ENCODE measurements at regions not wholly inside any gene's neighbourhood (a gene's known extent, or its start where the extent isn't known, plus 50 kb on each side); places are given as distances from the start of the nearest gene placed in this dataset.

DNA sequence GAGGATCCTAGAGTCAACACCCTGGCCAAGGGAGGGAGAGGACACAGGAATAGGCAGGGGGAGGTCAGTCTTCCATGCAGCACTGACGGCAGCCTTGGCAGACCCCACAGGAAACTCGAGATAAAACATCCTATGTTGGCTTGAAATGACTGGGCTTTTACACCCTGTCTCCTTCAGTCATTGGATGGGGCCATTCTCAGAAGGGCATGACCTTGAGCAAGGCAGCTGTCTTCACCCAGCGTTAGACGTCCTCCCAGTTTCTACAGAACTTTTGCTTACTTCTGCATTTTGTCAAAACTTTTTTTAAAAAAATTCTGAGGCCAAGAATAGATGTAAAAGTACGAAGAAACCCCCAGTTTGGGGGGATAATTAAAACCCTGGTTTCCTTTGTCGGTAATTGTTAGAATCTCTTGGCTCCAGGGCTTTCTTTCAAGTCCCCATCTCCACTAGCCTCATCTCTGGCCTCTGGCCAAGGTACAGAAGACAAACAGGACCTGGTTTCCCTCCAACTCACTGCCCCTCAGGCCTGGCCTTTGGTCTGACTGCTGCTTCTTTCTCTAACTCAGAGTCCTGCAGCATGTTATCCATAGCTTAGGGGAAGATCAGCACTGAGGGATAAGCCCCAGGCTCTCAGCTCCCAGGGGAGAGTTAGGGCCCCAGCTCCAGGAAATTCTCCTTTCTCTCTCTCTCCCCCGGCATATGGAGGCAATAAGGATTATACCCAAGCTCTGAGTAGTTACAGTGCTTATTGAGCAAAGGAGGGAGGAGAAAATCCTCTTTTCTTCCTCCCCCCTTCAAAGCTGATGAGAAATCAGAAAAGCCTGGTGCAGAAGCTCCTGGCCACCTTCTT is 51.6 kb upstream of the KCND3 start:
- H3K4me1 Mint-ChIP-seq, result no peaks in the 10 kb centered on the region
- H3K36me3 Mint-ChIP-seq, result no peaks in the 10 kb centered on the region
- peaks cover 38% of the 10 kb centered on the region for H3K27me3 Mint-ChIP-seq (ENCODE audit: low read depth)
- no peak for DNase-seq (ENCODE audit: low spot score in 2 of 2, unreplicated experiment in 2 of 2)
- H3K4me3 Mint-ChIP-seq, result no peak overlapping the region
- peak overlapping the region; percentile 45 for H3K27ac Mint-ChIP-seq
- no peaks in the 10 kb centered on the region for H3K9me3 Mint-ChIP-seq
- TF ChIP-seq, protein P1, sequence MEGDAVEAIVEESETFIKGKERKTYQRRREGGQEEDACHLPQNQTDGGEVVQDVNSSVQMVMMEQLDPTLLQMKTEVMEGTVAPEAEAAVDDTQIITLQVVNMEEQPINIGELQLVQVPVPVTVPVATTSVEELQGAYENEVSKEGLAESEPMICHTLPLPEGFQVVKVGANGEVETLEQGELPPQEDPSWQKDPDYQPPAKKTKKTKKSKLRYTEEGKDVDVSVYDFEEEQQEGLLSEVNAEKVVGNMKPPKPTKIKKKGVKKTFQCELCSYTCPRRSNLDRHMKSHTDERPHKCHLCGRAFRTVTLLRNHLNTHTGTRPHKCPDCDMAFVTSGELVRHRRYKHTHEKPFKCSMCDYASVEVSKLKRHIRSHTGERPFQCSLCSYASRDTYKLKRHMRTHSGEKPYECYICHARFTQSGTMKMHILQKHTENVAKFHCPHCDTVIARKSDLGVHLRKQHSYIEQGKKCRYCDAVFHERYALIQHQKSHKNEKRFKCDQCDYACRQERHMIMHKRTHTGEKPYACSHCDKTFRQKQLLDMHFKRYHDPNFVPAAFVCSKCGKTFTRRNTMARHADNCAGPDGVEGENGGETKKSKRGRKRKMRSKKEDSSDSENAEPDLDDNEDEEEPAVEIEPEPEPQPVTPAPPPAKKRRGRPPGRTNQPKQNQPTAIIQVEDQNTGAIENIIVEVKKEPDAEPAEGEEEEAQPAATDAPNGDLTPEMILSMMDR (IDR thresholded peaks at IDR 0.05; ENCODE audit: unreplicated experiment), result no peak

DNA sequence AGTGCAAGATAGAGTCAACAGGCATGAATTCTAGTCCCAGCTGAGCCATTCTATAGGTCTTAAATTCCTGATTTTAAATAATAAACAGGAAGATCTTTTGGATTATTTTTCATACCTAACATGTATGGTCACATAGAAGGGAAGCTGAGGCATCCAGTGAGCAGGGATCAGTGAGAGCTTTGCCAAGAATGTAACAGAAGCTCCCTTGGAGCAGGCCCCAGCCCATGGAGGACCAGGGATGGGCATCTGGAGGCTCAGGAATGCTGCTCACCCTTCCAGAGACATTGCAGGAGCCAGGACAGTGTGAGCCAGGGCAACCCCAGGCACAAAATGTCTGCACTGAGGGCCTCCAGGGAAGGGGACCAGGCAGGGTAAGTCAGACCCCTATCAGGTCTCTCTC is 54.4 kb upstream of the KCND3 start:
- H3K27me3 Mint-ChIP-seq (ENCODE audit: low read depth), result peaks cover 48% of the 10 kb centered on the region
- no peaks in the 10 kb centered on the region for H3K4me1 Mint-ChIP-seq

DNA sequence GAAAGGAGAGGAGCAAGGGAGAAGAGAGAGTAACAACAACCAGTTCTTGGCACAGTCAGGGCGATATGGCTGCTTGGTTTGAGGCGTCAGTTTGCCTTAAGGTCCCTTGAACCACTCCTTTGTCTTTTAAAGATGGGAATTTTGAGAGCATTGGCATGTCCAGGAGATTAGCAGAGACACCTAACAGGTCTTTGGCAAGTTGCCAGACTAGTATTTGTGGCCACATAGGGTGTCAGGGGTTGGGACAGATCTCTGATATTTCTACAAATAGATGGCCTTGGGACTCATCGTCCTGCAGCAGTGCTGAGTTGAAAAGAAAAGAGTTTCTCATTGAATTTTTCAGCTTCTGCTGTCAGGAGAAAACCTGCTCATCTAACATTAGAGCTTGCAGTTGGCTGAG is 55.3 kb upstream of the KCND3 start:
- peaks cover 51% of the 10 kb centered on the region for H3K27me3 Mint-ChIP-seq (ENCODE audit: low read depth)
- TF ChIP-seq, protein P1 (IDR thresholded peaks at IDR 0.05; ENCODE audit: unreplicated experiment), result no peak
- no peak overlapping the region for H3K27ac Mint-ChIP-seq
- no peaks in the 10 kb centered on the region for H3K4me1 Mint-ChIP-seq
- no peaks in the 10 kb centered on the region for H3K36me3 Mint-ChIP-seq
- H3K9me3 Mint-ChIP-seq, result no peaks in the 10 kb centered on the region
- DNase-seq (ENCODE audit: low spot score in 2 of 2, unreplicated experiment in 2 of 2), result no peak
- H3K4me3 Mint-ChIP-seq, result no peak overlapping the region

More for the DNA sequence above, 54.4 kb upstream of the KCND3 start:
- Mint-ChIP-seq H3K9me3 (no peaks in the 10 kb centered on the region), H3K27ac (no peak overlapping the region), H3K36me3 (no peaks in the 10 kb centered on the region), H3K4me3 (no peak overlapping the region)
- no peak for DNase-seq (ENCODE audit: low spot score in 2 of 2, unreplicated experiment in 2 of 2)
- TF ChIP-seq, protein P1 (IDR thresholded peaks at IDR 0.05; ENCODE audit: unreplicated experiment), result no peak

DNA sequence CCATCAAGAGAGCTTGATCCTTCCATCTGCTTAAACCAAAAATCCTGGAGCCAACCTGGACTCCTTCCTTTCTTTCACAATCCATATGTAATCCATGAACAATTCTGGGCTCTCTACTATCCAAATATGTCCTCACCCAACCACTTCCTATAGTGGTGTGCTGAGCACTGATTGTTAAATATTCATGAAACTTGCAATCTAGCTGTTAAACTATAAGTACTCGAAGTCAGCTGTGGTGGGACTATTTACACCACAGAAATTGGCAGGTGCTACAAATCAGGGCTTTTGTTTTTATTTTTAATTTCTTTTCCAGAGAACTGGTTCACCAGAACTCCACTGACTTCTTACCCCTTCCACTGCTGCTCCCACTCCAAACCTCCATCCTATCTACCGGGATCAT is 57.2 kb upstream of the KCND3 start:
- no peak overlapping the region for H3K4me3 Mint-ChIP-seq
- TF ChIP-seq, protein P1 (IDR thresholded peaks at IDR 0.05; ENCODE audit: unreplicated experiment), result no peak
- DNase-seq (ENCODE audit: low spot score in 2 of 2, unreplicated experiment in 2 of 2), result no peak
- no peaks in the 10 kb centered on the region for H3K36me3 Mint-ChIP-seq
- no peaks in the 10 kb centered on the region for H3K9me3 Mint-ChIP-seq
- H3K27me3 Mint-ChIP-seq (ENCODE audit: low read depth), result peaks cover 59% of the 10 kb centered on the region
- no peaks in the 10 kb centered on the region for H3K4me1 Mint-ChIP-seq
- no peak overlapping the region for H3K27ac Mint-ChIP-seq

- H3K27ac Mint-ChIP-seq, result no peak overlapping the region
- peaks cover 44% of the 10 kb centered on the region for H3K27me3 Mint-ChIP-seq (ENCODE audit: low read depth)
- TF ChIP-seq, protein P1 (IDR thresholded peaks at IDR 0.05; ENCODE audit: unreplicated experiment), result no peak
- H3K4me1 Mint-ChIP-seq, result no peaks in the 10 kb centered on the region
- no peak overlapping the region for H3K4me3 Mint-ChIP-seq
- H3K9me3 Mint-ChIP-seq, result no peaks in the 10 kb centered on the region
- H3K36me3 Mint-ChIP-seq, result no peaks in the 10 kb centered on the region
- no peak for DNase-seq (ENCODE audit: low spot score in 2 of 2, unreplicated experiment in 2 of 2)
Observed at GRCh38 chr1:112048421-112048820, 59.0 kb upstream of the KCND3 start.

Data from mesothelial cell of epicardium (in vitro differentiated cells).